MM.1S (cell line): ENCODE measurements at regions not wholly inside any gene's neighbourhood (a gene's known extent, or its start where the extent isn't known, plus 50 kb on each side); places are given as distances from the start of the nearest gene placed in this dataset.
"Not testable (repeated sequence)": the region's sequence is repeated elsewhere in the genome, so short reads cannot be mapped to it uniquely, and the experiment has no call there.

Experiments used
- CTCF ChIP-seq: fragments of 300-600 bp; sonication (generic); IDR thresholded peaks from 2 replicates; pipeline ENCODE4 v1.5.1; 2016; ENCODE audit warnings: antibody characterized with exemption, low read length, mixed read lengths
- EZH2 ChIP-seq: fragments of 300-600 bp; sonication (generic); optimal IDR thresholded peaks from 2 replicates; pipeline ENCODE3; 2017; ENCODE audit warnings: low read depth, mild to moderate bottlenecking, antibody characterized with exemption, low read length, mixed read lengths
- EZH2phosphoT487 ChIP-seq: fragments of 300-600 bp; sonication (generic); IDR thresholded peaks from 2 replicates; pipeline ENCODE4 v1.6.1; 2018; ENCODE audit warnings: antibody characterized with exemption, low read length

DNA sequence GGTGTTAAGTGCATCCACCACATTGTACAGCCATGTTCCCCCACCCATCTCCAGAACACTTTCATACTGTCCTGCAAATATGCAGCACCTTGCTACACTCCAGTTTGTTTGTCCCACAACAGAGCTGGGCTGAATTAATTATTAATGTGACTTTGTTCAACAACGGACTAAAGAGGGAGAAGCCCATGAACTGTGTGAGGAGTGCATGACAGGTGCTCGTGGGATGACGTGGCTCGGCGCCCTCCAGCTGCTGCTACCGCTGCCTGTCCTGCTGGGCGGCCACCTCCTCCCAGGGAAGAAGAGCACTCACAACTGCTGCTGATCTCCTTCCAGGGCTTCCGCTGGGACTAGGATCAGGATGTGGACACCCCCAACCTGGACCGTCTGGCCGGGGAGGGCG is 111.2 kb upstream of the DEFB108B start:
- not testable (repeated sequence) for TF ChIP-seq CTCF, EZH2, EZH2phosphoT487
